ENCODE measurements at regions not wholly inside any gene's neighbourhood (a gene's known extent, or its start where the extent isn't known, plus 50 kb on each side); places are given as distances from the start of the nearest gene placed in this dataset.

DNA sequence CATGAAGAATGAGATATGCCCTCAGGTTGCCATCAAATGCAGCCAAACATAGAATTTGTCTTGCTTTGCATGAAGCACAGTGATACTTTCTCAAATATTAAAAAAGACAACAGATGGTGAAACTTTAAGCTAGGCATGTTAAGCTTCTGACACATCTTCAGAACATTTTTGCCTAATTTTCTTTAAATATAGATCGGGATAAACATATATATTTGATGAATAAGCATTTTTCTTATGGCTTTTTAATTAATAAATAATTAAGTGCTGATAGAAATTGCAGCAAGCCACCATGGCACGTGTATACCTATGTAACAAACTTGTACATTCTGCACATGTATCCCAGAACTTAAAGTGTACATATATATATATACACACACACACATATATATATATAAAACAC, 831.2 kb upstream of the PCDH10 start:
- H3F3A ChIP-seq (ENCODE audit: low read depth): no peaks in the 10 kb centered on the region
- no peaks in the 10 kb centered on the region for H3K36me3 ChIP-seq (ENCODE audit: insufficient read depth, low read length)
- no peaks in the 10 kb centered on the region for H3K79me2 ChIP-seq (ENCODE audit: insufficient read depth, low read length)
- no peaks in the 10 kb centered on the region for H4K20me1 ChIP-seq (ENCODE audit: insufficient read depth, low read length, poor library complexity, severe bottlenecking)
- no peak overlapping the region for H3K4me2 ChIP-seq (ENCODE audit: low read depth, low read length, poor library complexity, severe bottlenecking)
- no peak overlapping the region for H2AFZ ChIP-seq (ENCODE audit: low read length)
- no peak overlapping the region for H3K4me3 ChIP-seq (ENCODE audit: low read length, poor library complexity, severe bottlenecking)
- H3K27me3 ChIP-seq (ENCODE audit: insufficient read depth, low read length, poor library complexity, severe bottlenecking): no peaks in the 10 kb centered on the region
- no peak overlapping the region for H3K9ac ChIP-seq (ENCODE audit: low read depth, low read length, poor library complexity, severe bottlenecking)
- H3K4me1 ChIP-seq (ENCODE audit: insufficient read depth, low read length, poor library complexity, severe bottlenecking): no peaks in the 10 kb centered on the region
- no peaks in the 10 kb centered on the region for H3K9me2 ChIP-seq (replicated peaks; ENCODE audit: low read depth, low read length)
- no peaks in the 10 kb centered on the region for H3K9me3 ChIP-seq (ENCODE audit: insufficient read depth, low read depth, low read length)
- no peak for TF ChIP-seq EZH2phosphoT487 (IDR thresholded peaks at IDR 0.05; ENCODE audit: borderline replicate concordance)
- TF ChIP-seq, protein P1, sequence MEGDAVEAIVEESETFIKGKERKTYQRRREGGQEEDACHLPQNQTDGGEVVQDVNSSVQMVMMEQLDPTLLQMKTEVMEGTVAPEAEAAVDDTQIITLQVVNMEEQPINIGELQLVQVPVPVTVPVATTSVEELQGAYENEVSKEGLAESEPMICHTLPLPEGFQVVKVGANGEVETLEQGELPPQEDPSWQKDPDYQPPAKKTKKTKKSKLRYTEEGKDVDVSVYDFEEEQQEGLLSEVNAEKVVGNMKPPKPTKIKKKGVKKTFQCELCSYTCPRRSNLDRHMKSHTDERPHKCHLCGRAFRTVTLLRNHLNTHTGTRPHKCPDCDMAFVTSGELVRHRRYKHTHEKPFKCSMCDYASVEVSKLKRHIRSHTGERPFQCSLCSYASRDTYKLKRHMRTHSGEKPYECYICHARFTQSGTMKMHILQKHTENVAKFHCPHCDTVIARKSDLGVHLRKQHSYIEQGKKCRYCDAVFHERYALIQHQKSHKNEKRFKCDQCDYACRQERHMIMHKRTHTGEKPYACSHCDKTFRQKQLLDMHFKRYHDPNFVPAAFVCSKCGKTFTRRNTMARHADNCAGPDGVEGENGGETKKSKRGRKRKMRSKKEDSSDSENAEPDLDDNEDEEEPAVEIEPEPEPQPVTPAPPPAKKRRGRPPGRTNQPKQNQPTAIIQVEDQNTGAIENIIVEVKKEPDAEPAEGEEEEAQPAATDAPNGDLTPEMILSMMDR (conservative IDR thresholded peaks at IDR 0.05; ENCODE audit: low read length): no peak

DNA sequence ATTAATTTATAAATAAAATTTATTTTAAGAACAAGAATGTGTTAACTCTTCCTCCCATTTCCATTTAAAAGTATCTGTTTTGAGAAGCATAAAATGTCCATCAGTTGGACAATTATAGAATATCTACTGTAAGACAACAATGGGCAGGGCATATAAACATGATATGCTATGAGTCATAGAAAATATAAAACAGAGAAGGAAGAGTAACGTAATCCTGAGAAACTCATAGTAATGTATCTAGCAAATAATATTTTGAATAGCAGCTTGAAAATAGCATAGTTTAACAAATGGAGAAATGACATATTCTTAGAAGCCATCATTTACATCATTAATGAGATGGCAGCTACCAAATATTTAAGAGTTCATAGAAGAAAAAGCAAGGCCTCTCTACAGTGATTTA, 820.3 kb upstream of the PCDH10 start:
- Histone ChIP-seq H3F3A (ENCODE audit: low read depth) (no peaks in the 10 kb centered on the region), H2AFZ (ENCODE audit: low read length) (no peak overlapping the region), H3K9ac (ENCODE audit: low read depth, low read length, poor library complexity, severe bottlenecking) (no peak overlapping the region), H3K79me2 (ENCODE audit: insufficient read depth, low read length) (no peaks in the 10 kb centered on the region), H3K9me3 (ENCODE audit: insufficient read depth, low read depth, low read length) (no peaks in the 10 kb centered on the region), H4K20me1 (ENCODE audit: insufficient read depth, low read length, poor library complexity, severe bottlenecking) (no peaks in the 10 kb centered on the region), H3K36me3 (ENCODE audit: insufficient read depth, low read length) (no peaks in the 10 kb centered on the region), H3K4me3 (ENCODE audit: low read length, poor library complexity, severe bottlenecking) (no peak overlapping the region), H3K4me1 (ENCODE audit: insufficient read depth, low read length, poor library complexity, severe bottlenecking) (no peaks in the 10 kb centered on the region), H3K4me2 (ENCODE audit: low read depth, low read length, poor library complexity, severe bottlenecking) (no peak overlapping the region), H3K9me2 (replicated peaks; ENCODE audit: low read depth, low read length) (no peaks in the 10 kb centered on the region), H3K27me3 (ENCODE audit: insufficient read depth, low read length, poor library complexity, severe bottlenecking) (no peaks in the 10 kb centered on the region)
- TF ChIP-seq, protein P1 (conservative IDR thresholded peaks at IDR 0.05; ENCODE audit: low read length): no peak
- TF ChIP-seq EZH2phosphoT487 (IDR thresholded peaks at IDR 0.05; ENCODE audit: borderline replicate concordance): no peak

DNA sequence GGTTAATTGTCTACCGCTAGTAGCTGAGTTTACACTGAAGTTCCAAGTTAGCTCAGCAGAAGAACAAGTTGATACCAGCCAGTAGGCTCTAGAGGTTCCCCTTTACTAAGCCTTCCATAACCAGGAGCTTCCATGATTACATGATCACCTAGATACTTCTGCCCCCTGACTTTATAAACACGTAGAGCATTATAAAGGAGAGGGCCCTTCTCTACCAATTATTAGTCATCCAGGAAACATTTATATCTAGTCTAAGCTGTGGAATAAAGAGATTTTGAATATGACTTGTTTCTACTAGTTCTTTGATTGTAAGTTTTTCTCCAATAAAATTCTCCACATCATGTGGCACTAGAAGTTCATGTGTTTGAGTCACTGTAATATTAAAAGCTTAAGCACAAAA, 818.1 kb upstream of the PCDH10 start:
- Histone ChIP-seq H3K79me2 (ENCODE audit: insufficient read depth, low read length) (no peaks in the 10 kb centered on the region), H2AFZ (ENCODE audit: low read length) (no peak overlapping the region), H3K9ac (ENCODE audit: low read depth, low read length, poor library complexity, severe bottlenecking) (no peak overlapping the region), H3K4me3 (ENCODE audit: low read length, poor library complexity, severe bottlenecking) (no peak overlapping the region), H3K9me3 (ENCODE audit: insufficient read depth, low read depth, low read length) (no peaks in the 10 kb centered on the region), H3K4me2 (ENCODE audit: low read depth, low read length, poor library complexity, severe bottlenecking) (no peak overlapping the region), H3K27me3 (ENCODE audit: insufficient read depth, low read length, poor library complexity, severe bottlenecking) (no peaks in the 10 kb centered on the region), H3K9me2 (replicated peaks; ENCODE audit: low read depth, low read length) (no peaks in the 10 kb centered on the region), H4K20me1 (ENCODE audit: insufficient read depth, low read length, poor library complexity, severe bottlenecking) (no peaks in the 10 kb centered on the region), H3K4me1 (ENCODE audit: insufficient read depth, low read length, poor library complexity, severe bottlenecking) (no peaks in the 10 kb centered on the region), H3K36me3 (ENCODE audit: insufficient read depth, low read length) (no peaks in the 10 kb centered on the region), H3F3A (ENCODE audit: low read depth) (no peaks in the 10 kb centered on the region)
- no peak for TF ChIP-seq EZH2phosphoT487 (IDR thresholded peaks at IDR 0.05; ENCODE audit: borderline replicate concordance)

DNA sequence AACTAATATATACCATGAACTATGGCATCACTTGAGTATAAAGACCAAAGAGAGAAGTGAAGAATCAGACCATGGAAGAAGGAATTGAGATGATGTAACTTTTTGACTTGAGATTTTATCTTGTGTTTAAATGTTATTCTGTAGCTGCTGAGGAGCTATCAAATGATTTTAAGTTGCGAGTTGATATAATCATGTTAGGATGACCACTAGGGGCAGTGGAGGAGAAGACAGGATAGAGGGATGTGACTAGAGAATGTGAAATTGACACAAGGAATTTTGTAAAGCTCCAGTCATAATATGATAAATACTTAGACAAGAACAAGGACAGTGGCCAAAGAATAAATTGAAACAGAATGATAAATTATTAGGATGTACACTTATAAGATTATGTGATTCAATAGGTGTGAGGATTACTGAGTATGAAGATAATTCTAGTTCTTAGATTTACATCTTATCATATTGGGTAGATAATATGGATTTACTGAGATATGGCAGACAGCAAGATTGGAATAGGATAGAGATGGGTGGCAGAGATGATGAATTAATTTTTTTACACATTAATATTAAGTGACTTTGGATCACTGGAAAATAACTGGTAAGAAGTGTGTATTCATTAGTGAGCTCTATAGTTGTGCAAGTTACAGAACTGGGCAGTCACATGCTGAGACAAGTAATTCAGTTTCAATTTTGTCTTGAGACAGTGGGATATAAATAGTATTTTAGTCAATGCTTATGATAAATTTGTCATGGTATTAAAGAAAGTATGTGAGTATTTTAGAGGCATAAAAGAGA, 816.0 kb upstream of the PCDH10 start:
- Histone ChIP-seq H2AFZ (ENCODE audit: low read length) (no peak overlapping the region), H3K4me2 (ENCODE audit: low read depth, low read length, poor library complexity, severe bottlenecking) (no peak overlapping the region)

More for the DNA sequence above, 816.0 kb upstream of the PCDH10 start:
- Histone ChIP-seq H3F3A (ENCODE audit: low read depth) (no peaks in the 10 kb centered on the region), H3K27me3 (ENCODE audit: insufficient read depth, low read length, poor library complexity, severe bottlenecking) (no peaks in the 10 kb centered on the region), H3K79me2 (ENCODE audit: insufficient read depth, low read length) (no peaks in the 10 kb centered on the region), H3K9me3 (ENCODE audit: insufficient read depth, low read depth, low read length) (no peaks in the 10 kb centered on the region), H3K9me2 (replicated peaks; ENCODE audit: low read depth, low read length) (no peaks in the 10 kb centered on the region), H3K36me3 (ENCODE audit: insufficient read depth, low read length) (no peaks in the 10 kb centered on the region), H4K20me1 (ENCODE audit: insufficient read depth, low read length, poor library complexity, severe bottlenecking) (no peaks in the 10 kb centered on the region), H3K4me3 (ENCODE audit: low read length, poor library complexity, severe bottlenecking) (no peak overlapping the region), H3K4me1 (ENCODE audit: insufficient read depth, low read length, poor library complexity, severe bottlenecking) (no peaks in the 10 kb centered on the region), H3K9ac (ENCODE audit: low read depth, low read length, poor library complexity, severe bottlenecking) (no peak overlapping the region)
- TF ChIP-seq EZH2phosphoT487 (IDR thresholded peaks at IDR 0.05; ENCODE audit: borderline replicate concordance): no peak
- TF ChIP-seq, protein P1 (conservative IDR thresholded peaks at IDR 0.05; ENCODE audit: low read length): peak; percentile 73

Measured in Loucy (cell line).